Stimulated activated CD4-positive, alpha-beta T cell treated with anti-CD3 and anti-CD28 coated beads, Interleukin-15, amount 100 ng/mL, for 48 hours (primary cell): ENCODE measurements at regions not wholly inside any gene's neighbourhood (a gene's known extent, or its start where the extent isn't known, plus 50 kb on each side); places are given as distances from the start of the nearest gene placed in this dataset.
A peak's percentile ranks its signal among the peaks of the same experiment; 100 is the strongest.

ENCODE experiments used
- DNase-seq, 2 donors: peaks; one replicate each; pipeline ENCODE4 v3.0.0-alpha.2; 2020; ENCODE audit warnings: low read depth in 2 of 2

- DNase-seq, result no peak
Observed at GRCh38 chr2:212708355-212708754, 169.8 kb upstream of the ERBB4 start.

GRCh38 chr2:212695426-212695825, 156.8 kb upstream of the ERBB4 start:
- DNase-seq, result no peak

- DNase-seq, result no peak
Observed at GRCh38 chr2:212694398-212694797, 155.8 kb upstream of the ERBB4 start.

GRCh38 chr2:212692466-212692865, 153.9 kb upstream of the ERBB4 start:
- no peak for DNase-seq

- DNase-seq, result peak; percentile 10 to 23
Observed at GRCh38 chr2:212686285-212686895, 147.8 kb upstream of the ERBB4 start.

GRCh38 chr2:212683346-212684097, 144.9 kb upstream of the ERBB4 start:
- DNase-seq, result no peak

GRCh38 chr2:212682937-212683336, 144.3 kb upstream of the ERBB4 start:
- no peak for DNase-seq

- no peak for DNase-seq
Observed at GRCh38 chr2:212677466-212677865, 138.9 kb upstream of the ERBB4 start.

- DNase-seq, result no peak
Observed at GRCh38 chr2:212672186-212672585, 133.6 kb upstream of the ERBB4 start.

- no peak for DNase-seq
Observed at GRCh38 chr2:212669761-212670160, 131.2 kb upstream of the ERBB4 start.

- DNase-seq, result no peak
Observed at GRCh38 chr2:212667751-212668316, 129.2 kb upstream of the ERBB4 start.

GRCh38 chr2:212665948-212666347, 127.3 kb upstream of the ERBB4 start:
- DNase-seq, result no peak

GRCh38 chr2:212659441-212659840, 120.8 kb upstream of the ERBB4 start:
- no peak for DNase-seq

- DNase-seq, result no peak
Observed at GRCh38 chr2:212649646-212650045, 111.0 kb upstream of the ERBB4 start.

- DNase-seq, result no peak
Observed at GRCh38 chr2:212646698-212647366, 108.2 kb upstream of the ERBB4 start.

GRCh38 chr2:212644195-212644837, 105.7 kb upstream of the ERBB4 start:
- no peak for DNase-seq

- DNase-seq, result no peak
Observed at GRCh38 chr2:212640428-212640827, 101.8 kb upstream of the ERBB4 start.

GRCh38 chr2:212638694-212639093, 100.1 kb upstream of the ERBB4 start:
- DNase-seq, result no peak

- no peak for DNase-seq
Observed at GRCh38 chr2:212628586-212628985, 90.0 kb upstream of the ERBB4 start.

- DNase-seq, result no peak
Observed at GRCh38 chr2:212626371-212626918, 87.8 kb upstream of the ERBB4 start.

- DNase-seq, result no peak
Observed at GRCh38 chr2:212619954-212620353, 81.4 kb upstream of the ERBB4 start.

GRCh38 chr2:212618636-212619035, 80.0 kb upstream of the ERBB4 start:
- DNase-seq, result no peak
